Activated CD8-positive, alpha-beta T cell treated with anti-CD3 and anti-CD28 coated beads, Interleukin-2, amount 10 ng/mL, durations not matched to agents 7 days and 5 days (primary cell): ENCODE measurements at regions not wholly inside any gene's neighbourhood (a gene's known extent, or its start where the extent isn't known, plus 50 kb on each side); places are given as distances from the start of the nearest gene placed in this dataset.

ENCODE experiments used
- ATAC-seq: fragments of 150-1000 bp; cut with Tn5 transposase; one replicate; pipeline ENCODE4 v1.10.0; 2021; ENCODE audit warnings: moderate library complexity
- CTCF ChIA-PET: fragments of 350-600 bp; sonication (Branson Sonifier 250); formaldehyde crosslinking; loops from one replicate; lab custom pipeline; 2021; ENCODE audit warnings: antibody characterized with exemption; lab: Charles Lee
- POLR2A ChIA-PET: fragments of 350-600 bp; sonication (Branson Sonifier 250); formaldehyde crosslinking; loops from one replicate; lab custom pipeline; 2021; ENCODE audit warnings: antibody characterized with exemption; lab: Charles Lee
- DNase-seq: peaks from one replicate; pipeline ENCODE4 v3.0.0-alpha.2; 2020
- H3K27ac Mint-ChIP-seq: one replicate; pipeline ENCODE4 v1.8.0; 2021; ENCODE audit warnings: mild to moderate bottlenecking, mixed read lengths
- H3K27me3 Mint-ChIP-seq: one replicate; pipeline ENCODE4 v1.8.0; 2021; ENCODE audit warnings: low read depth, mixed read lengths
- H3K36me3 Mint-ChIP-seq: one replicate; pipeline ENCODE4 v1.8.0; 2021; ENCODE audit warnings: low read depth, mixed read lengths
- H3K4me1 Mint-ChIP-seq: one replicate; pipeline ENCODE4 v1.8.0; 2021; ENCODE audit warnings: low read depth, mixed read lengths
- H3K4me3 Mint-ChIP-seq: one replicate; pipeline ENCODE4 v1.8.0; 2021; ENCODE audit warnings: mild to moderate bottlenecking, mixed read lengths
- H3K9me3 Mint-ChIP-seq: one replicate; pipeline ENCODE4 v1.8.0; 2022; ENCODE audit warnings: mixed read lengths; ENCODE audit not compliant: insufficient read depth

DNA sequence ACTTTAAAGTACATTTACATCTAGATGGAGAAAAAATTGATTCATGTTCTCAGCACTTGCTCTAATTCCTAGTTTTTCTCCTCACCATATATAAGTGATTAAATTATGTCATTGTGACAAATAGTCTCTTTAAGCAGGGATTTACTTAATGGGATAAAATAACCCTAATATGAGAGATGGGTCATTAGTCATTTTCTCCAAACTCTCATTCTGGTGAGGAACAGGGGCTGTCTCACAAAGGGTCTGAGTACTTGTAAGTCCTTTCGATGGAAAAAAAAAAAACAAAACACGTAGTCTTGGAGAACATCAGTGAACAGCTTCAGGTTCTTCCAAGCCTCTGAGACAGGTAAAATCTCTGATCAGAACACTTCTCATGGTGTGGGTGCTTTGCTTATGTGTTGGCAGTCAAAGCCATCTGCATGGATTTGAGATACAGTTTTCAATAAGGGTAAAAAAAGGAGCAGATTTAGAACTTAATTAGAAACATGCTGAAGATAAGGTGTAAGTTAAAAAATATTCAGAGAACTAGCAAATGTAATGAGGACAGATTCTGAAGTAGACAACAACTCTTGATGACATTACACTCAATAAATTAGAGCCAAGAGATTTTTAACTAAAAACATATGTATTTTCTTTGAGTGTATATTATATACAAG is 1668.9 kb upstream of the MIR17HG start:
- Mint-ChIP-seq H3K36me3 (no peaks in the 10 kb centered on the region), H3K9me3 (peaks cover 16% of the 10 kb centered on the region), H3K4me1 (no peaks in the 10 kb centered on the region), H3K27me3 (no peaks in the 10 kb centered on the region), H3K4me3 (no peak overlapping the region), H3K27ac (no peak overlapping the region)
- no peak for DNase-seq
- ATAC-seq, result no peak
- ChIA-PET CTCF (no interaction called here), POLR2A (no interaction called here)

DNA sequence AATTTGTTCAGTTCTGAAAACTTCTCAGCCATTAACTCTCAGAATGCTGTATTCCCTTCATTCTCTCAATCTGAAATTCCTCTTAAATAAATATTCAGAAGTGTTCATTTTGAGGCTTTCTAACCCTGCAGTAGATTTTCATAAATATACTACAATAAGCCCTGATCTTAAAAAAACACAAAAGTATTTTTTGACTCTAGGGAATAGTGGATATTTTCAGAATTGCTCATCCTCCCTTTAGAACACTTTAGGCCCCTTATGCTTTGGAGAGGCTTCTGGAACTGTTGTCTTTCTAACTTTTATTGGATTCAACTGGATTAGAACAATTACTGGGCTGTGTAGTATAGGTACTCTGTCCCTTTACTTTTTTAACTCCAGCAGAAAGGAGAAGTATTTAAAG is 1662.6 kb upstream of the MIR17HG start:
- H3K4me3 Mint-ChIP-seq, result no peak overlapping the region
- CTCF ChIA-PET, result no interaction called here
- H3K27me3 Mint-ChIP-seq, result no peaks in the 10 kb centered on the region
- POLR2A ChIA-PET, result no interaction called here
- no peaks in the 10 kb centered on the region for H3K36me3 Mint-ChIP-seq
- ATAC-seq, result no peak
- peaks cover 22% of the 10 kb centered on the region for H3K9me3 Mint-ChIP-seq
- no peak for DNase-seq
- no peak overlapping the region for H3K27ac Mint-ChIP-seq
- no peaks in the 10 kb centered on the region for H3K4me1 Mint-ChIP-seq

DNA sequence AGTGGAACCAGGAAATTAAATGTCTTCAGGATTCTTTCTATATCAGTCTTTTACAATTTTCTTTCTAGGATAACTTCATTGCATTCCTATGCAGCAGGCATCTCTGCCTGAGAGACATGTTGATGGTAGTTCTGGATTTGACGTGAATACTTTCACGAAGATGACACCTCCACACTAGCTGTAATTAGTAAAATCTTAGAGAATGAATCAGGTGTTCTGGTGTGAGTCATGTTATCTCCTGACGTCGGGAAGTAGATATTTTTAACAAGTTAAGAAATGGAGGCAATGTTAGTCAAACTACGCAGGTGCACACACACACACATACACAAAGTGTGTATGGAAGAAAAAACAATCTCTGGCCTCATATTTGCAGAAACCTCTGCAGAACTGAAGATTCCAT is 1661.3 kb upstream of the MIR17HG start:
- Mint-ChIP-seq H3K4me1 (no peaks in the 10 kb centered on the region), H3K36me3 (no peaks in the 10 kb centered on the region), H3K27me3 (no peaks in the 10 kb centered on the region), H3K4me3 (no peak overlapping the region), H3K27ac (no peak overlapping the region), H3K9me3 (peaks cover 17% of the 10 kb centered on the region)
- ATAC-seq, result no peak
- ChIA-PET POLR2A (no interaction called here), CTCF (interaction anchor here (0.8 kb wide), 1 partner anchor 9 kb away, joined by 3 read pairs; no protein-coding TSS in a partner anchor)
- no peak for DNase-seq

DNA sequence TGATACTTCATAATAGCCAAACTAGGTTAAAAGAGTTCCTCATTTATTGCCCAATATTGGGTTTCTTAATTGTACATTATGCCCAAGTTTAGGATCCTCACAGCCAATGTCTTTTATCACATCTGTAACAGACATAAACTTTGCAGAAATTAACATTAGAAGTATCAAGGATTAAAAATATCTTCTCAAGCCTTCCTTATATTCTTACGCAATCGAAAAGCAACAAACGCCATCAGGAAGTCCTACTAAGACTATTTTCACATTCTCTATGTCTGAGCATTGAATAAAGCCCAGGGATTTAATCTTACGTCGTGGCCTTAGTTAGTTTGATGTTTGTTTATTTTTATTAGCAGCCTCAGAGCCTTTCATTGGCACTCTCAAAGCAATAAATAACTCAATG is 1660.4 kb upstream of the MIR17HG start:
- no peak overlapping the region for H3K4me3 Mint-ChIP-seq
- ATAC-seq, result no peak
- H3K4me1 Mint-ChIP-seq, result no peaks in the 10 kb centered on the region
- H3K27me3 Mint-ChIP-seq, result no peaks in the 10 kb centered on the region
- H3K9me3 Mint-ChIP-seq, result peaks cover 17% of the 10 kb centered on the region
- no peaks in the 10 kb centered on the region for H3K36me3 Mint-ChIP-seq
- no peak for DNase-seq
- CTCF ChIA-PET, result interaction anchor here (0.8 kb wide), 1 partner anchor 9 kb away, joined by 3 read pairs; no protein-coding TSS in a partner anchor
- POLR2A ChIA-PET, result no interaction called here
- H3K27ac Mint-ChIP-seq, result no peak overlapping the region

DNA sequence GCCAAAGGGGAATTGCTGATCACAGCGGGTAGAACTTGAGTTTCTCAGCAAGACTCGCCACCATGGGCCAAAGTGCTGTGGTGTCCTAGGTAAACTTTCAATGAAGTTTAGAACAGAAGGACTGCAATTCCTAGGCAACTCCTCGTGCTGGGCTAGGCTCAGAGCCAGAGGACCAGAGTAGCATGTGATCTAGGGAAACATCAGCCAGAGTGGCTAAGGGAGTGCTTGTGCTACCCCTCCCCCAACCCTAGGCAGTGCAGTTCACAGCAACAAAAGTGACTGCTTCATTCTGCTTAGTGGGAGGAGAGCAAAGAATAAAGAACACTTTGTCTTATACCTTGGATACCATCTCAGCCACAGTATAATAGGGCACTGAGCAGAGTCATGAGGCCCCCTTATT is 1658.6 kb upstream of the MIR17HG start:
- DNase-seq (no peak), ATAC-seq (no peak)
- H3K27me3 Mint-ChIP-seq, result no peaks in the 10 kb centered on the region
- H3K27ac Mint-ChIP-seq, result no peak overlapping the region
- no peaks in the 10 kb centered on the region for H3K36me3 Mint-ChIP-seq
- CTCF ChIA-PET, result no interaction called here
- H3K4me1 Mint-ChIP-seq, result no peaks in the 10 kb centered on the region
- H3K9me3 Mint-ChIP-seq, result peaks cover 16% of the 10 kb centered on the region
- POLR2A ChIA-PET, result no interaction called here
- no peak overlapping the region for H3K4me3 Mint-ChIP-seq

DNA sequence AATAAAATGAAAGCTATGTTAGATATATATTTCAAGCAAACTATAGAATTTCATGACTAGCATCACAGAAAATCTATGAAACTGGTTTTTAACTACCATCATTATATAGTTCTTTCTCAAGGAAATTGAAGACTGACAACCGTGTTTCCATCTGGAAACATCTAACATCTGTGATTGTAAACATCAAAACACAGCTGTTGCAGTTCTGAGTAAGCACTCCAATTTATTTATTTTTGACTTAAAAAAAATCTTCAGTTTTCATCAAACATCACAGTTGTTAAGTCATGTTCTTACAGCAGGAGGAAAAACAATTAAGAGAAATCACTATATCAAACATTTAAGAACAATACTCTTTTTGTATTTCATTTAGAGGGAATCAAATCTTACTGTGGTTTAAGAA is 1653.0 kb upstream of the MIR17HG start:
- ChIA-PET POLR2A (no interaction called here), CTCF (no interaction called here)
- ATAC-seq (no peak), DNase-seq (no peak)
- H3K4me1 Mint-ChIP-seq, result no peaks in the 10 kb centered on the region
- no peaks in the 10 kb centered on the region for H3K36me3 Mint-ChIP-seq
- H3K27ac Mint-ChIP-seq, result no peak overlapping the region
- no peaks in the 10 kb centered on the region for H3K27me3 Mint-ChIP-seq
- H3K4me3 Mint-ChIP-seq, result no peak overlapping the region
- peaks cover 8% of the 10 kb centered on the region for H3K9me3 Mint-ChIP-seq

DNA sequence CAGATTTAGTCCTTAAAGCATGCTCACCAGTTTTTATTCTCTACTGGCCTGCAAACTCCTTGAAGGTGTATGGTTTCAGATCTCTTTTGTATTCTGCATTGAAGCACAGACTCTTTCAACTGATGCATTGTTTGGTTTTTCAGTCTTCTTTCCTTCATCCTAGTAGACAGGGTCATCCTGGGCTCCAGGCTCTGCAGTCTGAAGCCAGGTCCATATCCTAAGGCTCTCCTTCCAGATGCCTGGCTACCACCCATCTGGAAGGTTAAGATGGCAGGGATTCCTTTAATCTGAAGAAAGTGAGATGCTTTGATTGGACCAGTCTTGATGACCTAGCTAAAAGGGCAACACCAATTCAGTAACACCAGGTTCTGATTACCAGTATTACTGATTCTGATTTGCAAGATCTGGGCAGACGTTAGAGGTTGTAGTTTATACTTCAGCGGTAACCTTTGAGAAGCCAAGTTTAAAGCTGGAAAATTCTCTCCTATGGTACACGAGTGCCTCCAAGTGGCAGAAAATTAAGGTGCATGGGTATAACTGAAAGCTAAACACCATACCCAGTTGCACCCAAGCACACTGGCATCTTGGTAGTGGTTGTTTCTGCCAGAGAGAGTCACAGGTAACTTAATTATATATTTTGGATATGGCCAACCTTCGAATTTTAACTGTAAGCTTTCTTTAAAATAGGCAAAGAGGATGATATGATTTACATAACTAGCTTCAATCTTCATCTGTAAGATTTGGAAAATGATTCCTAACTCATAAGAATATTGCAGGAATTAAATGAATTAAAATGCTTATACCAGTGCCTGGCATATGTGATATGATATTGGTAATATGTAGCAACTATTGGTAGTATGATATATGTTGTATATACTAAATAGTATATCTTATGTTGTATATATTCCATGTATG is 1651.9 kb upstream of the MIR17HG start:
- no peak for ATAC-seq
- DNase-seq, result no peak
- ChIA-PET CTCF (interaction anchor here (1.1 to 1.4 kb wide), 2 partner anchors 9 to 19 kb away, joined by 3 to 4 read pairs; no protein-coding TSS in a partner anchor), POLR2A (no interaction called here)
- no peaks in the 10 kb centered on the region for H3K36me3 Mint-ChIP-seq
- H3K27ac Mint-ChIP-seq, result no peak overlapping the region
- H3K4me1 Mint-ChIP-seq, result no peaks in the 10 kb centered on the region
- no peaks in the 10 kb centered on the region for H3K27me3 Mint-ChIP-seq
- peaks cover 8% of the 10 kb centered on the region for H3K9me3 Mint-ChIP-seq
- no peak overlapping the region for H3K4me3 Mint-ChIP-seq

DNA sequence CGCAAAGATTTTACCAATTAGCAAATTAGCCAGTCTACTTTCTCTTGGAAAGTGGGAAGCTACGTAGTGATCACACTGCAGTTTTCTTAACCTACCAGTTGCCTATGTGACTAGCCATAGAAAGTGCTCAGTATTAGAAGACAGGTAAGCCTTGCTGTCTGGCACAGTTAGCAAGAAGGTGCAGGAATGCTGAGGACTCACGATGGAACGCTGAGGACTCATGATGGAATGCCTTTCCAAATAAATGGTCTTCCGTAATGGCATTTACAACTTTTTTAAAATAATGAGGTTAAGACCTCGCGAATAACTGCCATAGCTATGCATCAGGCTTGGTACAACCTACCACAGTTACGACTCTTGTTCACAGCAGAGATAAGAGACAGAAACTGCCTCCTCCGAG is 1645.6 kb upstream of the MIR17HG start:
- ATAC-seq, result no peak
- CTCF ChIA-PET, result no interaction called here
- Mint-ChIP-seq H3K4me3 (no peak overlapping the region), H3K27ac (no peak overlapping the region), H3K27me3 (no peaks in the 10 kb centered on the region), H3K9me3 (peaks cover 9% of the 10 kb centered on the region), H3K4me1 (no peaks in the 10 kb centered on the region), H3K36me3 (no peaks in the 10 kb centered on the region)
- DNase-seq, result no peak
- POLR2A ChIA-PET, result no interaction called here

DNA sequence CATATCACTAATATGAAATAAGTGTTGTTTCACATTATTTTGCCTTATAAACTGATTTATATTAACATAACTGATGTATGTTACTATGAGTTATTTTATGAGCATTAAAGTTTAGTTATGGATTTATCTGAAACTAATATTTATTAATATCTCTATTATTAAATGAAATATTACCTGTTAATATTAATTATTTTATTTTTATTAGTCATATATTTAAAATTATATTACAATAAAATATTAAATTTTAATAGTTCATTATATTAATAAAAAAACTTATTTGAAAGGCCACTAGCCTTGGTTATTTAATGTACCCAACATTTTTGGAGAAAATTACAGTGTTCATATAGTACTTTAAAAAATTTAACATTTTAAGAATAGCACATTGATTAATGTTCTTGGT is 1643.4 kb upstream of the MIR17HG start:
- ATAC-seq, result no peak
- DNase-seq, result no peak
- CTCF ChIA-PET, result no interaction called here
- no peak overlapping the region for H3K4me3 Mint-ChIP-seq
- H3K36me3 Mint-ChIP-seq, result no peaks in the 10 kb centered on the region
- no peaks in the 10 kb centered on the region for H3K27me3 Mint-ChIP-seq
- H3K4me1 Mint-ChIP-seq, result no peaks in the 10 kb centered on the region
- POLR2A ChIA-PET, result no interaction called here
- peaks cover 8% of the 10 kb centered on the region for H3K9me3 Mint-ChIP-seq
- H3K27ac Mint-ChIP-seq, result no peak overlapping the region

DNA sequence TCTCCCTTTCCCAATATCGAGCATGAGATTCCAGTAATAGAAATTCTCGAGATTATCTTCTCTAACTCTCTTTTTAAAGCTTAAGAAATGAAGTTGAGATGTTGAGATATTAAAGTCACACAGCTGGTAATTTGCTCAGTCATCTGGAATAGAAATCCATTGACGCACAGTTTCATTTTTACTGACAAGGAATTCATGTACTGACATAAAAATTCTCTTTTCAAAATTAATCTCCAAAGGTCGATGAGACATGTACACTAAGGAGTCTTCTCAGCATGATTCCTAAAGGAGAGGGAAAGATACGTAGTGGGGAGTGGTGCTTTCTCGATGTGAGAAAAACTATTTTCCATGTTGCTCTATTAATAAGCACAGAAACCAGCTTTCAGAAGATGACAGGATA is 1639.5 kb upstream of the MIR17HG start:
- H3K4me3 Mint-ChIP-seq, result no peak overlapping the region
- ATAC-seq (no peak), DNase-seq (no peak)
- H3K27ac Mint-ChIP-seq, result no peak overlapping the region
- no peaks in the 10 kb centered on the region for H3K4me1 Mint-ChIP-seq
- ChIA-PET POLR2A (no interaction called here), CTCF (no interaction called here)
- peaks cover 7% of the 10 kb centered on the region for H3K9me3 Mint-ChIP-seq
- no peaks in the 10 kb centered on the region for H3K36me3 Mint-ChIP-seq
- no peaks in the 10 kb centered on the region for H3K27me3 Mint-ChIP-seq

DNA sequence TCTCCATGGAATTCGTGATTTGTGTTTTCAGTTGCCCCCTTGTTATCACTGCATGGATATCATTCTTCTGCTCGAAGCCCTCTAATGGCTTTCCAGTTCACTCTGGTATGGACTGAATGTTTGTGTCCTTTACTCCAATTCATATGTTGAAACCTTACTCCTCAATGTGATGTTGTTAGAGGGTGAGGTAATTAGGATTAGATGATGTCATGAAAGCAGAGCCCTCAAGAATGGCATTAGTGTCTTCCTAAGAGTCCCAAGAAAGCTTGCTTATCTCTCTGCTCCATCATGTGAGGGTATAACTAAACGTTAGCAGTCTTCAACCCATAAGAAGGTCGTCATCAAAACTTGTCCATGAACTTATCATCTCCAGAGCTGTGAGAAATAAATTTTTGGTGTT is 1626.3 kb upstream of the MIR17HG start:
- Mint-ChIP-seq H3K36me3 (no peaks in the 10 kb centered on the region), H3K4me1 (no peaks in the 10 kb centered on the region), H3K27me3 (no peaks in the 10 kb centered on the region), H3K27ac (no peak overlapping the region), H3K9me3 (peaks cover 14% of the 10 kb centered on the region), H3K4me3 (no peak overlapping the region)
- CTCF ChIA-PET, result no interaction called here
- no peak for DNase-seq
- POLR2A ChIA-PET, result no interaction called here
- ATAC-seq, result no peak

DNA sequence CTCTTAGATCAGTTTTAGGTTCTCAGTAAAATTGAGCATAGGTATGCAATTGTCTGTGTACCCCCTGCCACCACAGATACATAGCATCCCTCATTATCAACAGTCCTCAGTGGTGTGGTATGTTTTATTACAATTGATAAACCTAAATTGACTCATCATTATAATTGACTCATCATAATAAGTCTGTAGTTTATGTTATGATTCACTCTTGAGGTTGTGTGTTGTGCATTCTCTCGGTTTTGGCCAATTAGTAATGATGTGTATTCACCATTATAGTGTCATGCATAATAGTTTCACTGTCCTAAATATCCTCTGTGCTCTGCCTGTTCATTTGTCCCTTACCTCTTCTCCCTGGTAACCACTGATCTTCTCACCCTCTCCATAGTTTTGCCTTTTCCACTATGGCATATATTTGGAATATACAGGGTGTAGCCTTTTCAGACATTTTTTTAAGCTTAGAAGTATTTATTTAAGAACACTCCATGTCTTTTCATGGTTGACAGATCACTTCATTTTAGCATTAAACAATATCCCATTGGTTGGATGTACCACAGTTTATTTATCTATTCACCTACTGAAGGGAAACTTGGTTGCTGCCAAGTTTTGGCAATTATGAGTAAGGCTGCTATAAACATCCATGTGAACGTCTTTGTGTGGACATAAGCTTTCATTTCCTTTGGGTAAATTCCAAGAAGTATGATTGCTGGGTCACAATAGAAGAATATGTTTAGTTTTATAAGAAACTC is 1620.6 kb upstream of the MIR17HG start:
- DNase-seq, result no peak
- peaks cover 9% of the 10 kb centered on the region for H3K9me3 Mint-ChIP-seq
- CTCF ChIA-PET, result no interaction called here
- no peak for ATAC-seq
- no peak overlapping the region for H3K4me3 Mint-ChIP-seq
- H3K27ac Mint-ChIP-seq, result no peak overlapping the region
- H3K4me1 Mint-ChIP-seq, result no peaks in the 10 kb centered on the region
- no peaks in the 10 kb centered on the region for H3K27me3 Mint-ChIP-seq
- no peaks in the 10 kb centered on the region for H3K36me3 Mint-ChIP-seq
- POLR2A ChIA-PET, result no interaction called here
